NCI-H2107 treated with DMSO at 0.1 percent for 48 hours (cell line): ENCODE measurements at regions not wholly inside any gene's neighbourhood (a gene's known extent, or its start where the extent isn't known, plus 50 kb on each side); places are given as distances from the start of the nearest gene placed in this dataset.

ENCODE experiments used
- DNase-seq: peaks from one replicate; lab custom pipeline; 2025; ENCODE audit not compliant: unreplicated experiment; lab: John Stamatoyannopoulos, UW

DNA sequence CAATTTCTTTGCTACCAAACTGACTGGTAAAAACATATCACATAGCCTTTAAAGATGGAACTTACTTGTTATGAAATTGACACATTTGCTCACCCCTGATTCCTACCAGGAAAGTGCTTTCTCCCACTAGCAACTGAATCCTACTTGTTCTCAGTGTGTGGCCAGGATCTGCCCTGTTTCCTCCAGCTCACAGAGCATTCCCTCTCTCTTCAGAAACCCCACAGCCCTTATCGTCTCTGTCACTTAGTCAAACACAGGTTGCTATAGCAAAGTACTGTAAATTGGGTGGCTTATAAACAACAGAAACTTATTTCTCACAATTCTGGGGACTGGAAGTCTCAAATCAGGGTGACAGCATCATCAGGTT lies 265.2 kb upstream of the BOD1L1 start:
- DNase-seq = no peak

DNA sequence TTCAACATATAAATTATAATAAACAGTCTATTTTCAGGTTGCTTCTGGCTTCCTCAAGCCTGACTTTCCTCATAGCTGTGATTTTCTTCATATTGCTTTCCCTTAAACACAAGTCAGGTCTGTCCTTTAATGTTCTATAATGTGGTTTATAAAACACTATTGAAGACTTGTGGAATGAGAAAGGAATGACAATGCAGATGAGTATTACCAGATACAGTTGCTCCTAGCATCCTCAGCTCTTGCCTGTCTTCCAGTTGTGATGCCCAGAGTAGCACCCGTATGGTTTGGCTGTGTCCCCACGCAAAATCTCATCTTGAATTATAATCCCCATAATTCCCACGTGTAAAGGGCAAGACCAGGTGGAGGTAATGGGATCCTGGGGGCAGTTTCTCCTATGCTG lies 265.7 kb upstream of the BOD1L1 start:
- no peak for DNase-seq

DNA sequence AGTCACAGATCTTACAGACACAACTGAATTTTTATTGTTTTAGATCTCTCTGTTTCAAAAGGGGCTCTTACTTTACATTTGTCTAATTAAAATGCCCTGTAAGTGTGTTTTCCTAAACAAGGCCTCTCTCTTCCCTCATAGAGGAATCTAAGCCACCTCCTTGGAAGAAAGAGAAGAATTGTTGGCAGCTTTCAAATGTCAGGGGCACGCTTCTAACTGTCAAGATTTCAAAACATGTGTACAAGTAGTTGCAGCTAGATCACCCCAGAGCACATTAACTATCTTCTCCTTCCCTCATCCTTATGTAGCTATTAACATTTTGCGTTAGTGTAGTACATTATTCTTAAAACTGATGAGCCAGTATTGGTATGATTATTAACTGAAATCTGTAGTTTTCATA lies 266.5 kb upstream of the BOD1L1 start:
- DNase-seq = no peak

DNA sequence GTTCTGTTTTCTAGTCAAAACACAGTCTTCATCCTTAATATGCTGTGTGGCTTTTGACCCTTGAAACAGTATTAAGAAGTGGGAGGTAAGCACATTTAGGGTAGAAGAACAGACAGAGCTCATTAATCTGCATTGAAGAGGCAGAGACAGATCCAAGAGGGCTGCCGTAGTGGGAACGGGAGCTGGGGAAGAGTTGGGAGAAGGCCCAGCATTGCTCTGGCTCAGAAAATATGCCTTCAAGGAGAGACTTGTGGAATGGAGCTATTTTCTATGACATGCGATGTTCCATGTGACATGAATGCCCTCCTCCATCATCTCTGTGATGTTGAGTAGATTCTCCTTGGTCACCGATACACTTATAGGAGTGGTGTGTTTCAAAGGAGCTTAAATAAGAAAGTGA lies 273.3 kb upstream of the BOD1L1 start:
- DNase-seq = no peak

DNA sequence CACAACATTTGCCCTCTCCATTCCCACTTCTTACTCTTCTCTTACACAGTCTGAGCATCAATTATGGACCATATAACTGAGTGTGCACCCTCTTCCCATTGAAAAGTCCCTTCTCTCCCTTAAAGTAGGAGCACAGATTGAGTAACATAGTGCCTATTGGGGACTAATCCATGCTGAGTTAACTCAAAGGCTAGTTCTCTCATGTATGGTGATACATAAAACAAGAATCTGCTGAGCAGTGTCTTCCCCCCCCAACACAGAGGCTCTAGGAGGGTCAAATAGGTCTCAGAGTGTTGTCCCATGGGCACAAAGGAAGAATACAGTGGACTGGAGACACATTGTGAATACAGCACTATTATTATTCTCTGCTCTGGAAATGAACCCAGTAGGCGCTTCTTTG lies 274.6 kb upstream of the BOD1L1 start:
- DNase-seq = no peak

DNA sequence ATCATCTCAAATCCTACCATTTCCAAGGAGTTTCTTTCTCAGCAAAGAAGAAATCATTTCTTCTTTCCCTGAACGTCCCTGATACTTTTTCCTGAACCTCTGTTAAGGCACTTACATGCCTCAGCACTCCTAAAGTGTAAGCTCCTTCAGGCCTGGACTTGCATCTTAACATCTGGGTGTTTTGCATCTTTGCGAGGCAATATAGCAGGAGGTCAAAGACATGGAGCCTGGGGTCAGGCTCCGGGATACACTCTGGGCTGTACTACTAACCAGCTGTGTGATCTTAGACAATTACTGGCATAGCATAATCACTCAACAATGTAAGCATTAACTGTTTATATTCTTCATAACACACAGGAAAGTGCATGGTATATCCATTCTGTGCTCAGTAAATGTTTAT lies 275.5 kb upstream of the BOD1L1 start:
- DNase-seq = no peak

DNA sequence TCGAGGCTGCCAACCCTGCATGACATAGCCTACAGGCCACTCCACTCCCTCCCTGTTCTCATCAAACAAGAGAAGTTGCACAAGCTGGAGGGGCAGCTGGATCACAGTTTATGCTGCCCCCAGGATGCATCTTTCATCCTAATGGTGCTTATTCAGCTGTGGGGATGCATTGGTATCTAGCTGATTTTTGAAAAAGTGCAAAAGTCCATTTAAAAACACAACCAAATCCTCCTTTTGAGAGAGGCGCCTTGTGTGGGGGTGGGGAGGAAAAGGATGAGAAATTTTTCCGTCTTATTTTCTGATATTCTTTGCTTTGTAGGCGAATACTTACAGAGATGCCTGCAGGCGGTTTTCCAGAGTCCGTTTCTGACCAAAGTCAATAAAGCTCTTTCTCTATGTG lies 276.4 kb upstream of the BOD1L1 start:
- no peak for DNase-seq

DNA sequence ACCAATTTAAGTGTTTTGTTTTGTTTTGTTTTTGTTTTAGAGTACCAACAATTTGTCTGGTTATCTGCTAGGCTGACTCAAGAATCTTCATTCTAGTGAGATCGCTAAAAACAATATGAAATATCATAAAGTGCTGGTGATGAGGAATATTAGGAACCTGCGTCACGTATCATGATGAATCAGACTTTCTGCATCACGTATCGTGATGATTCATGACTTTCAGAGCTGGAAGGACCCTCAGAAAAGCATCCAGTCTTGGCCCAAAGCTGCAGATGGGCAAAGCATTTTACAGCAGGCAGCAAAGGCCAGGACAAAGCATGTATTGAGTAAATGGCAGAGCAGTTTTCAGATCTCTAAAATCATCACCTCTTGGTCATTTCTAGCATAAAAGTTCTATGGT lies 278.0 kb upstream of the BOD1L1 start:
- no peak for DNase-seq

DNA sequence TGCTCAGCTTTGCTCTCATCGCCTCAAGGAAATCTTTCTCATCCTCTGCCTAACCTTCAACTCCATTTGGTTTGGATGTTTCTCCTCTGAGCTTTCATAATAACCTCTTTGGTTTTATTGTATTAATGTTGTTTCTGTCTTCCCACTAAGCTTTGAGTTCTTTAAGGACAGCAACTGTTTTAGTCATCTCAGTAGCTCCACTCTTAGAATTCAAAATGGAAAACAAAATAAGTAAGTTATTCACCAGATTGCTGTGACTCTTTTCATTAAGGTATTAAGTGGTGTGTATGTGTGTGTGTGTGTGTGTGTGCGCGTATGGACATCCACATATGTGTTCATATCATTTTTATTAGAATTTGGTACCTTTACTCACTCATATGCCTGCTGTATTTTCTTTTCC lies 279.2 kb upstream of the BOD1L1 start:
- no peak for DNase-seq

DNA sequence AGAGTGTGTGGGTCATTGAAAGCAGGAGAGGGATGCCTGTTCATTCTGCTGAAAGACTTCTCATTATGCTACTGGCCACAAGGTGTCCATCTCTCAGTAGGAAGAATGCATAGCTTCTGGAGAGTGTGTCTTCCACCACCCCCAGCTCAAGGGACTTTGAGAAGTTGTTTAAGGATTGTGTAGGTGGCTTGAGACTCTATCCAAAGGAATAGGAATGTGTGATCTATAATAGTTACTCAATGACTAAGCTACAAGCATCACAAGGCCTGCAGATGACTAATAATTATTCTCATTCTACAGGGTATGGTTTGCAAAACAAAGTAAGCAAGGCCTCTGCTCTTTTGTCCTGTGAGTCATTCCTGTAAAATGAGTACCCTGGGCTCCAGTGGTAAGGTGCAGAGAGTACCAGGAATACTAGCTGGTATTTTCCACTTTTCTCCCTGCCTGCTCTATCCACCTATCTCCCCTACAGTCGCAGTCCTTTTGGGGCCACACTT lies 279.8 kb upstream of the BOD1L1 start:
- no peak for DNase-seq

DNA sequence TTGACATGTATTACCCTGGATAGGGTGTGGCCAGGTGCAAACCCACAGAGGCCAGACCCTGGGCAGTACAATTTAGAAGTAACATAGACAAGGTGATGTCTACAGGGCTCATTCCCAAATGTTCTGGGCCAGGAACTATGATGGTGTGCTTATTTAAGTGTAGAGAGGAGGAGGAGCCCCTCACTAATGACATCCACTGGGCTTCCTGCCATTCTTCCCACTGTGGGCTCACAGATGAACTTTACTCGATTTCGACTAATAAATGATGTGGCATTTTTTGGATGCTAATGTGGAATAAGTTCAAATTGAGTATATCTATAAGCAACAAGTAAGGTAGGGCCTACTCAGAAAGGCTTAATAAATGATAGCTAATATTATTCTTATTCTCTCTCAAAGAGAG lies 280.9 kb upstream of the BOD1L1 start:
- DNase-seq = no peak

DNA sequence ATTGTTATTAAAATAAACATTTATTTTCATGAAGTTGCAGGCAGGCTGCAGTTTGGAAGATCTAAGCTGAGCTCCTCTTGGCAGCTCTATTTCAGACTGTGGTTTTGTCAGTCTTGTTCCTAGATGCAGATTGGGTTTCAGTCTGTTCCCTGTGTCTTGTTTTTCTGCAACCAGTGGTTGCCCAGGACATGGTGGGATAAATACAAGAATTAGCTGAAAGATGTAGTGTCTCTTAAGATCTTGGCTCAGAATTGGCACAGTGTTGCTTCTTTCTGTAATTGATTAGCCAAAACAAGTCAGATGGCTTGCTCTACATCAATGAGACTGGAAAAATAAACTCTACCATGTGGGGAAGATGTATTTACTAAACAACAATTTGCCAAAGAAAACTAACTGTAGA lies 283.0 kb upstream of the BOD1L1 start:
- no peak for DNase-seq

DNA sequence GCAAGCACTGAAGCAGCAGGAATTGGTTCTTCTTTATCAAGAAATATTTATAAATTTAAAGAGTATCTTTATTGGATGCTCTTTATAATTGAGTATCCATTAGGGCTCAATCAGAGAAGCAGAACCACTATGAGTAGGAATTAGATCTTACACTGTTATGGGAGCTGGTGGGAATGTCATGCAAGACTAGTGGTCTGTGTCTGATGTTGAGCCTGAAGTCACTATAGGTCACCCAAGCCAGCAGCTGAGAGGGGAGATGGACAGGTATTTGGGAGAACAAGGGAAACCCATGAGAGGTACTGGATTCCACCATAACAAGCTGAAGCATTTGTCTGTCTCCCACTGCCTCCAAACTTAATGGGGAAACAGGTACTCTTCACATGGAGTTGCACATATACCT lies 283.7 kb upstream of the BOD1L1 start:
- DNase-seq = no peak

DNA sequence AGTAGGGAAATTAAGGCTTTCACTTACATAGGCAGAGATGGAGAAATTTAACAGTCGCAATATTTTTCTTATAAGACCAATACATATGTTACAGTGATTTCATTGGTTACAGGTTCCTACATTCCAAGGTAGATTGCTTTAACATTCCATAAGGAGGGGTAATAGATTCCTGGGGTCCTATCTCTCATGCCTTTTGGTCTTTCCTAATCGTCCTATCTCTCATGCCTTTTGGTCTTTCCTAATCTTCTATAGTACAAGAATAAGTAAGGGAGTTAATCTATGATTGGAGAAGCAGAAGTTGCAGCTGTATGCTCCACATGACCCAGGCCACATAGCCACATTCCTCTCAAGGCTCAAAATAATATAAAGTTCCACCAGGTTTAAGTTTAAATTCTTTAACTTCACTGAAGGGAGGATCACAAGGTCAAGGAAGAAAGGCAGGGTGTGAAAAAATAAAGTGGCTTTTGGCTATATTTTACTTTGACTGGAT lies 285.0 kb upstream of the BOD1L1 start:
- no peak for DNase-seq

DNA sequence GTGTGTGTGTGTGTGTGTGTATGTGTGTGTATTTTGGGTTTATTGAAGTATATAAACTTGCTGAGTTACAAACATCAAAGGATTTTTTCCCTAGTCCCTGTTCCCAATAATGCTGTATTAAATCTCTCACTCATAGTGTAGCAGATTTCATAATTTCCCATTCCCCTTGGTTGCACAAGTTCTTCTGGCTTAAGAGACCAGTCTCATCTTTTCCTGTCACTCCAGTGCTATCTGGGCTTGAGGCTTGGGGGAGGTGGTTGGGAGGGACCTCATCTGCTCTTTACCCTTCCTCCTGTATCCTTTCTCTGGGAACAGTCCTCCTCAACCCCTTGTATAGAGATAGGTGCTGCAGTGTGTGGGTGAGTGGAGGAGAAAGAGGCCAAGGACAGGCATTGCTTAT lies 285.4 kb upstream of the BOD1L1 start:
- DNase-seq = no peak

DNA sequence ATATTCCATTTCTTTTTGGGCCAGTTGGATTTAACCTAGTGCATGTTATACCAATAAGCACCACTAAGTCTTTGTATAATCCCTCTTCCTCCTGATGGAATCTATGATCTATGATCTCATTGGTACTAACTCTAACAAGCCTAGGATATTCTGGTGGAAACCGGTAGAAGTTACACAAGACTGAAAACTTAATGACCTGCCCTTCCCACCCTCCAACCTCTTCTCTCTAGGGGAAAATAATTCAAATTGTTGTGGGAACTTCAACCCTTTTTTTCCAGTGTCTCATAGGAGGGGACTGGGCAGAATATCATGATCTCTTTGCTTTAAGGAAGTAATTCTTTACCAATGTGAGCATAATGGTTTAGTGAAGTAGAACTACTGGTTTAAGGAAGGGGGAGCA lies 289.5 kb upstream of the BOD1L1 start:
- no peak for DNase-seq

DNA sequence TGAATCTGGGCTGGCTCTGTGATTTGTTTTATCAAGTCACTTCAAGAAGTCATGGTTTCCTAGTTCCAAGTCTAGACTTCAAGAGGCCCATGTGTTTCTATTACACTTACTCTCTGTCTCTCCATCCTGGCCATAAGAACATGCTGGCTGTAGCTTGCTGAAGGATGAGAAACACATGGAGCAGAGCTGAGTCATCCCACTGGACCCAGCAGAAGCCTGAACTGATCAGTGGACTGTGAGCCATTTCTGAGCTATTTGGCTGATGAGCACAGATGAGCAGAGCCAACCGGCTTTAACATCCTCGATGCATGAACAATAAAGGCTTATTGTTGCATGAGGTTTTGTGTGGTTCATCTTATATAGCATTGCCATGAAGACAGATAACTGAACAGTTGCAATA lies 290.6 kb upstream of the BOD1L1 start:
- no peak for DNase-seq

DNA sequence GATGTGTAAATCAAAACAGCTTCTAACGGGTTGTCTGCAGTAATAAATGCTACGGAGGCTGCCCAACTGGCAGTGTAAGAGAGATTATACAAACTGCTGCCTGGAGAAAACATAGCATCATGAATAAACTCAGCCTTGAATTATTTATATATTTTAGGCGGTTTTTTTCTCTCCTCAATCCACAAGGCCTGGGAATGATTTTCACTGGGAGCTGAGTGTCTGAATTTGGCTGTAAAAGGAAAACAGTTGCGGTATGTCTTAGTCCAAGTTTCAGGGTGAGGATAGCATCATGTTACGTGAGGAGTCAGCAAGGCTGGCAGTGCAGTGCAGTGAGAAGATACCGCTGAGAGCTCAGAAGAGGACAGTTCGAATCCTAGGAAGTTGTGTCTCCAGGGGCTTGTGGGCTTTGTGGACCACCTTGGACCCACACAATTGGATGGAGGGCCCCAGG lies 291.5 kb upstream of the BOD1L1 start:
- DNase-seq = no peak

DNA sequence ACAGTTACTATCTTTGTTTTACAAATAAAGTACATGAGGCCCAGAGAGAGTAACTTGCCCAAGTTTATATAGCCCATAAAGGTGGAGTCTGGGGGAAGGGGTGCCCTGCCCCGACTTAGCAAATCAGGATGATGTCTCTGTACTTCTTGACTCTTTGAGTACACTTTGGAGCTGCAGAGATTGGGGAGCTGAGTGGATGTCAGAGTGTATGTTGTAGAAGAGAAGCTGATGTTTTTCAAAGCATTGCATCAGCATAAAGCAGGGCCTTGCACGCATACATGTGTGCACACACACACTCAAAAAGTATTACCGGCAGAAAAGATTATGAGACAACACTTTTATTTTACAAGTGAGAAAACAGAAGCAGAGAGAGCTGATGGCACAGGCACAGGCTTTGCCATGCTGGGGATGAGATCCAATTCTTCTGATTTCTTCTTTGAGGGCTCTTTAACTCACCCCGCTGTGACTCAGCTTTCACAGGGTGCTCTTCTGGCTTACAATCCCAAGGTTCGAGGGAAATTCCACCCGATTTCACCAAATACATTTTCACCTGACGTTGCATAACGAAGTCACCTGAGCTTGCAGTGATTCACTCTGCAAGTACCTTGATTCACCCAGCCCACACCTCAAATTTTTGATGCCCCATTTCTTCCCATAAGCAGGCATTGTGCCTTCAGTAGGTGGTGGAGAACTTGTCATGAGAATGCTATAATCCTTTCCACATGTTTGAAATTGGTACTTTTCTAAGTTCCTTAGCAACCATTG lies 292.8 kb upstream of the BOD1L1 start:
- DNase-seq = no peak

DNA sequence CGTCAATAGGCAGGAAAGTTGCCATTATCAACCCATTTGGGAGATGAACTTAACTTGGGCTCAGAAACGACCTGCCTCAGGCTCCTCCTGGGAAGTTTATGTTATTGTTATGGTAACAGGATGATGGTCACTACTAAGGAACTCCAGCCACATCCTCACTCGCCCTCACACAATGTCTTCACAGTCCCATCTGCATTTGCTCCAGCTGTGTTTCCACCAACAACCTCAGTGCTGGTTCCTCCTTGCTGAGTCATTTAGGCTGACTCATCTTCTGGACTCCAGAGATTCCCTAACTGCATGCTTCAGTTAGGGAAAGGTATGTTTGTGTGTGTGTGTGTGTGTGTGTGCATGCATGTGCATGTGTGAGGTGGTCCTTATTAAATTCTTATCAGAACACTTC lies 293.4 kb upstream of the BOD1L1 start:
- DNase-seq = no peak

DNA sequence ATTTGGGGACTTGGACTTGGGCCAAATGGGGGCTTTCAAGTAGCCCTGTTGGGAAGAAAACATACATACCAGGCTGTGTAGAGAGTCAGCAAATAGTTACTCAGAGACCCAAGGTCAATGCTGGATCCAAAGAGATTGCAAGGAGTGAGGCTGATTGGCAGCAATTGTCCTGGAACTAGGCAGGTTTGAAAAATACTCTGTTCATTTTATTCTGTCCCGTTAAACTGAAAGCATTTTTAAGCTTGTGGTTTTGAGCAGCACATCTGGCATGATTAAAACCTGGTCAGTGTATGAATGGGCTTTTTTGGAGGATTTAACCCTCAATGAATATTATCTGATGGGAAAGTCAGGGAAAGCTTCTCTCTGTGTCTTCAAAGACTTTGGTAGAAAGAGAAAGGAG lies 294.3 kb upstream of the BOD1L1 start:
- DNase-seq = no peak

DNA sequence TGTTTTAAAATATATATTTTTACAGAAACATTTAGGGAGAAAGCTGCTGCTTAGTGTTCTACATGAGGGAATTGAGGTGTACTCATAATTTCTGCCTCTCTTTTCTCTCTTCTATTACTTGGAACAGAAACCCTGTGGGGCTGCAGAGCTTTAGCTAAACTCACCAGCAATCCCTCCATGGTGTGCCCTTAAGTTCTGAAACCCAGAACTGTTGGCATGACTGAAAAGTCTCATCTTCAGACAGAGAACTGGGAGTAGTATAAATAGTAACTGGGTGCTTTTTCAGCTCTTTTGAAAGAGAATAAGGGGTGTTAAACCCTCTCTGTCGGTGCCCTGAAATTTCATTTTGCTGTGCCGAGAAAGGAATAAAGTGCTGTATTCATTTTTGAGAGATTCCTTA lies 294.9 kb upstream of the BOD1L1 start:
- no peak for DNase-seq
